ENCODE measurements at regions not wholly inside any gene's neighbourhood (a gene's known extent, or its start where the extent isn't known, plus 50 kb on each side); places are given as distances from the start of the nearest gene placed in this dataset.

GRCh38 chr14:42782754-42783153, 1176.1 kb downstream of the LRFN5 start:
- TF ChIP-seq CTCF (IDR thresholded peaks at IDR 0.05) (no peak), POLR2A (IDR thresholded peaks at IDR 0.05) (no peak)

Measured in thyroid gland (tissue), 4 donors.